PC-3 (cell line): ENCODE measurements at regions not wholly inside any gene's neighbourhood (a gene's known extent, or its start where the extent isn't known, plus 50 kb on each side); places are given as distances from the start of the nearest gene placed in this dataset.

Experiments
- ATAC-seq: fragments of 200-7000 bp; cut with Tn5 transposase; 2 replicates; pipeline ENCODE4 v1.9.1; 2020; ENCODE audit warnings: mild to moderate bottlenecking, moderate library complexity
- BruUV-seq: library from RNA; stranded (reverse); fragments of 400-500 nt; replicated peaks from 2 replicates; lab custom pipeline; 2021; lab: Mats Ljungman, UMichigan
- CTCF ChIA-PET: fragments of 300-600 bp; sonication (Branson Sonifier 250); formaldehyde crosslinking; loops from one replicate; lab custom pipeline; 2022; ENCODE audit warnings: antibody characterized with exemption; lab: Charles Lee
- POLR2A ChIA-PET: fragments of 300-600 bp; sonication (Branson Sonifier 250); formaldehyde crosslinking; loops from one replicate; lab custom pipeline; 2022; ENCODE audit warnings: antibody characterized with exemption; ENCODE audit not compliant: unreplicated experiment; lab: Charles Lee
- DNase-seq: peaks from one replicate; pipeline ENCODE4 v3.0.0-alpha.2; 2015
- H2AFZ ChIP-seq: fragments of 300-600 bp; sonication (generic); 2 replicates; pipeline ENCODE4 v1.6.0; 2016; ENCODE audit warnings: antibody characterized with exemption, low read length
- H3F3A ChIP-seq: fragments of 300-600 bp; sonication (generic); one replicate; pipeline ENCODE4 v1.6.0; 2017; ENCODE audit warnings: antibody characterized with exemption, low read length, control low read depth, mild to moderate bottlenecking; ENCODE audit not compliant: unreplicated experiment
- H3K27ac ChIP-seq: fragments of 300-600 bp; sonication (generic); 2 replicates; pipeline ENCODE4 v1.5.1; 2016; ENCODE audit warnings: mild to moderate bottlenecking, low read length
- H3K27me3 ChIP-seq: fragments of 300-600 bp; sonication (generic); 2 replicates; pipeline ENCODE4 v1.6.1; 2016; ENCODE audit warnings: low read length, mixed read lengths
- H3K36me3 ChIP-seq: fragments of 300-600 bp; sonication (generic); 2 replicates; pipeline ENCODE4 v1.6.1; 2016; ENCODE audit warnings: low read depth, mixed run types, low read length, mixed read lengths
- H3K4me1 ChIP-seq: fragments of 300-600 bp; sonication (generic); 2 replicates; pipeline ENCODE4 v1.5.1; 2016; ENCODE audit warnings: low read length; ENCODE audit not compliant: insufficient read depth
- H3K4me2 ChIP-seq: fragments of 300-600 bp; sonication (generic); 2 replicates; pipeline ENCODE4 v1.6.0; 2016; ENCODE audit warnings: low read length
- H3K4me3 ChIP-seq: fragments of 300-600 bp; sonication (generic); 2 replicates; pipeline ENCODE4 v1.5.1; 2016; ENCODE audit warnings: mild to moderate bottlenecking, low read length, mixed read lengths
- H3K79me2 ChIP-seq: fragments of 300-600 bp; sonication (generic); 2 replicates; pipeline ENCODE4 v1.6.1; 2017; ENCODE audit warnings: low read length, mixed read lengths
- H3K9ac ChIP-seq: fragments of 300-600 bp; sonication (generic); 2 replicates; pipeline ENCODE4 v1.6.0; 2016; ENCODE audit warnings: mild to moderate bottlenecking, low read length
- H3K9me2 ChIP-seq: fragments of 300-600 bp; sonication (generic); replicated peaks from 2 replicates; pipeline ENCODE4 v1.6.1; 2016; ENCODE audit warnings: mixed run types, low read length, mixed read lengths
- H3K9me3 ChIP-seq: fragments of 300-600 bp; sonication (generic); 2 replicates; pipeline ENCODE4 v1.6.1; 2016; ENCODE audit warnings: low read length, mixed read lengths
- H4K20me1 ChIP-seq: fragments of 300-600 bp; sonication (generic); 2 replicates; pipeline ENCODE4 v1.6.1; 2016; ENCODE audit warnings: low read length, mixed read lengths
- CTCF ChIP-seq: fragments of 300-600 bp; sonication (generic); conservative IDR thresholded peaks from 2 replicates; pipeline ENCODE4 v1.5.1; 2017; ENCODE audit warnings: antibody characterized with exemption, low read depth, mild to moderate bottlenecking, low read length
- EZH2 ChIP-seq: fragments of 300-600 bp; sonication (generic); IDR thresholded peaks from one replicate; pipeline ENCODE4 v1.6.1; 2017; ENCODE audit warnings: antibody characterized with exemption, mild to moderate bottlenecking, low read length; ENCODE audit not compliant: unreplicated experiment
- EZH2phosphoT487 ChIP-seq: fragments of 300-600 bp; sonication (generic); IDR thresholded peaks from 2 replicates; pipeline ENCODE4 v1.6.1; 2018; ENCODE audit warnings: mild to moderate bottlenecking, antibody characterized with exemption, low read length, borderline replicate concordance
- intact Hi-C: fragments of 100-400 bp; cut with micrococcal nuclease; formaldehyde crosslinking; loops from 2 replicates; pipeline ENCODE4 v1.9.0; 2023

- Histone ChIP-seq H3K4me3 (no peak overlapping the region), H3K4me1 (peaks cover 12% of the 10 kb centered on the region), H3K36me3 (no peaks in the 10 kb centered on the region), H3K79me2 (no peaks in the 10 kb centered on the region), H3K9me3 (no peaks in the 10 kb centered on the region), H4K20me1 (no peaks in the 10 kb centered on the region), H3K9ac (no peak overlapping the region), H3K27ac (no peak overlapping the region), H3K27me3 (no peaks in the 10 kb centered on the region), H3F3A (no peaks in the 10 kb centered on the region), H2AFZ (no peak overlapping the region), H3K4me2 (no peak overlapping the region), H3K9me2 (no peaks in the 10 kb centered on the region)
- TF ChIP-seq EZH2 = no peak
- TF ChIP-seq CTCF = no peak
- no peak for TF ChIP-seq EZH2phosphoT487
- POLR2A ChIA-PET = no interaction called here
- CTCF ChIA-PET = no interaction called here
- no TSS peak for BruUV-seq
- no peak for ATAC-seq
- intact Hi-C loops = no loop called here
- no peak for DNase-seq
These were observed 424.4 kb upstream of the RUNX1 start for GRCh38 chr21:35473496-35473895.

GRCh38 chr21:35470522-35470921 lies 421.4 kb upstream of the RUNX1 start:
- H3K79me2 ChIP-seq = no peaks in the 10 kb centered on the region
- H3K36me3 ChIP-seq = no peaks in the 10 kb centered on the region; the same call in 1 of the 2 replicates
- POLR2A ChIA-PET = no interaction called here
- no peaks in the 10 kb centered on the region for H3F3A ChIP-seq
- no peak for TF ChIP-seq EZH2
- TF ChIP-seq EZH2phosphoT487 = no peak
- no peak for TF ChIP-seq CTCF
- ATAC-seq (no peak), DNase-seq (no peak)
- no peaks in the 10 kb centered on the region for H4K20me1 ChIP-seq
- no peaks in the 10 kb centered on the region for H3K9me3 ChIP-seq
- no peak overlapping the region for H3K4me3 ChIP-seq
- no peaks in the 10 kb centered on the region for H3K9me2 ChIP-seq
- CTCF ChIA-PET = no interaction called here
- H3K4me1 ChIP-seq = no peaks in the 10 kb centered on the region
- BruUV-seq = no TSS peak
- intact Hi-C loops = no loop called here
- no peak overlapping the region for H3K9ac ChIP-seq
- H2AFZ ChIP-seq = no peak overlapping the region
- H3K27ac ChIP-seq = no peak overlapping the region
- no peaks in the 10 kb centered on the region for H3K27me3 ChIP-seq
- H3K4me2 ChIP-seq = no peak overlapping the region

GRCh38 chr21:35469498-35469897 lies 420.4 kb upstream of the RUNX1 start:
- BruUV-seq = no TSS peak
- Histone ChIP-seq H3K4me3 (no peak overlapping the region), H3K4me1 (no peaks in the 10 kb centered on the region), H3K9me2 (no peaks in the 10 kb centered on the region), H3K79me2 (no peaks in the 10 kb centered on the region), H3K27ac (no peak overlapping the region), H2AFZ (no peak overlapping the region), H3F3A (no peaks in the 10 kb centered on the region), H3K9ac (no peak overlapping the region), H4K20me1 (no peaks in the 10 kb centered on the region), H3K27me3 (no peaks in the 10 kb centered on the region), H3K4me2 (no peak overlapping the region), H3K9me3 (no peaks in the 10 kb centered on the region), H3K36me3 (no peaks in the 10 kb centered on the region; the same call in 1 of the 2 replicates)
- TF ChIP-seq CTCF = no peak
- TF ChIP-seq EZH2phosphoT487 = no peak
- TF ChIP-seq EZH2 = no peak
- ChIA-PET CTCF (no interaction called here), POLR2A (no interaction called here)
- DNase-seq (no peak), ATAC-seq (no peak)
- intact Hi-C loops = no loop called here
